ENCODE measurements at regions not wholly inside any gene's neighbourhood (a gene's known extent, or its start where the extent isn't known, plus 50 kb on each side); places are given as distances from the start of the nearest gene placed in this dataset.

DNA sequence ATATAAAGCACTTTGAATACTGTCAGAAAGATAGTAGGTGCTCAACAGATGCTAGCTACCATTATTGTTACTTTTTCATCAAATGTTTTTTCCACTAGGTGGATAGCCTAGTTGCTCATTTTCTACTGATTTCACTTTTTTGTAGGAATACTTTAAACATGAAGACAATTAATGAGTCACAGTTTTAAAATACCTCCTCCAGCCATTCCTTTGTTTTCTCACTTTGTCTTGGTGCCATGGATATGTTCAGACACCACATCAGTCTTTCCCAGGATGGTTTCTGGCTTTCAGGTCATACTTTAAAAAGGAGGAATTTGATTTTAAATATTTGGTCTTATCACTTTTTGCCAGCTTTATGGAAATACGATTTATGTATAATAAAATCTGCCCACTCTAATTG is 147.1 kb upstream of the MGMT start:
- TF ChIP-seq, protein P1, sequence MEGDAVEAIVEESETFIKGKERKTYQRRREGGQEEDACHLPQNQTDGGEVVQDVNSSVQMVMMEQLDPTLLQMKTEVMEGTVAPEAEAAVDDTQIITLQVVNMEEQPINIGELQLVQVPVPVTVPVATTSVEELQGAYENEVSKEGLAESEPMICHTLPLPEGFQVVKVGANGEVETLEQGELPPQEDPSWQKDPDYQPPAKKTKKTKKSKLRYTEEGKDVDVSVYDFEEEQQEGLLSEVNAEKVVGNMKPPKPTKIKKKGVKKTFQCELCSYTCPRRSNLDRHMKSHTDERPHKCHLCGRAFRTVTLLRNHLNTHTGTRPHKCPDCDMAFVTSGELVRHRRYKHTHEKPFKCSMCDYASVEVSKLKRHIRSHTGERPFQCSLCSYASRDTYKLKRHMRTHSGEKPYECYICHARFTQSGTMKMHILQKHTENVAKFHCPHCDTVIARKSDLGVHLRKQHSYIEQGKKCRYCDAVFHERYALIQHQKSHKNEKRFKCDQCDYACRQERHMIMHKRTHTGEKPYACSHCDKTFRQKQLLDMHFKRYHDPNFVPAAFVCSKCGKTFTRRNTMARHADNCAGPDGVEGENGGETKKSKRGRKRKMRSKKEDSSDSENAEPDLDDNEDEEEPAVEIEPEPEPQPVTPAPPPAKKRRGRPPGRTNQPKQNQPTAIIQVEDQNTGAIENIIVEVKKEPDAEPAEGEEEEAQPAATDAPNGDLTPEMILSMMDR (IDR thresholded peaks at IDR 0.05), result no peak
- TF ChIP-seq POLR2A (IDR thresholded peaks at IDR 0.05), result no peak

Measured in ovary (tissue), 3 donors.